HEK293 (cell line): ENCODE measurements at regions not wholly inside any gene's neighbourhood (a gene's known extent, or its start where the extent isn't known, plus 50 kb on each side); places are given as distances from the start of the nearest gene placed in this dataset.

Source experiments
- CTCF ChIA-PET: fragments of 350-600 bp; formaldehyde crosslinking; extraction: SDS; loops from one replicate; lab custom pipeline; 2021; ENCODE audit warnings: antibody characterized with exemption; lab: Yijun Ruan, JAX
- POLR2A ChIA-PET: fragments of 300-600 bp; formaldehyde crosslinking; extraction: SDS; loops from one replicate; lab custom pipeline; 2020; ENCODE audit warnings: antibody characterized with exemption, inconsistent platforms; lab: Yijun Ruan, JAX
- H3K27ac ChIP-seq: fragments of 200-500 bp; sonication (Bioruptor generic); 2 replicates; pipeline ENCODE4 v1.5.1; 2014; ENCODE audit warnings: low read depth, low read length, control low read depth, inconsistent platforms; ENCODE audit errors: extremely low read depth
- H3K36me3 ChIP-seq, 2 experiments: fragments of 200-500 bp in 1 of 2; sonication (Bioruptor generic) in 1 of 2; 1 replicate in 1 of 2; 2 replicates in 1 of 2; pipeline ENCODE4 v1.5.1; 2014 to 2017; ENCODE audit warnings: inconsistent platforms in 2 of 2, low read length in 2 of 2; ENCODE audit not compliant: control insufficient read depth in 2 of 2, insufficient read depth in 1 of 2
- H3K4me1 ChIP-seq: fragments of 200-500 bp; sonication (Bioruptor generic); 2 replicates; pipeline ENCODE4 v1.5.1; 2014; ENCODE audit warnings: mild to moderate bottlenecking, low read length, inconsistent platforms; ENCODE audit not compliant: control insufficient read depth, insufficient read depth
- H3K4me3 ChIP-seq: 2 replicates; pipeline ENCODE4 v1.5.1; 2011; ENCODE audit warnings: low read depth, mild to moderate bottlenecking, control low read depth, low read length, moderate library complexity
- H3K9me3 ChIP-seq: fragments of 200-500 bp; sonication (Bioruptor generic); 2 replicates; pipeline ENCODE4 v1.5.1; 2014; ENCODE audit warnings: low read depth, low read length, inconsistent platforms; ENCODE audit not compliant: control insufficient read depth, insufficient read depth
- BCL11A ChIP-seq: fragments of 450-650 bp; formaldehyde crosslinking; IDR thresholded peaks from 2 replicates; pipeline ENCODE4 v1.5.1; 2016; ENCODE audit warnings: low read depth, missing biosample characterization, missing genetic modification characterization
- GFI1B ChIP-seq: fragments of 450-650 bp; formaldehyde crosslinking; IDR thresholded peaks from 2 replicates; pipeline ENCODE4 v1.5.1; 2016; ENCODE audit warnings: missing biosample characterization, missing genetic modification characterization
- HOXC10 ChIP-seq: sonication (generic); formaldehyde crosslinking; IDR thresholded peaks from 2 replicates; pipeline ENCODE4 v1.8.1; 2023; ENCODE audit warnings: mild to moderate bottlenecking, missing genetic modification reagents
- KLF16 ChIP-seq: fragments of 450-650 bp; formaldehyde crosslinking; IDR thresholded peaks from 2 replicates; pipeline ENCODE4 v1.5.1; 2017; ENCODE audit warnings: missing biosample characterization, missing genetic modification characterization
- RBAK ChIP-seq: fragments of 450-650 bp; formaldehyde crosslinking; IDR thresholded peaks from 2 replicates; pipeline ENCODE4 v1.5.1; 2016; ENCODE audit warnings: missing biosample characterization, missing genetic modification characterization
- SCRT2 ChIP-seq: fragments of 450-650 bp; formaldehyde crosslinking; IDR thresholded peaks from 2 replicates; pipeline ENCODE4 v1.5.1; 2016; ENCODE audit warnings: missing biosample characterization, missing genetic modification characterization
- ZBTB21 ChIP-seq: fragments of 450-650 bp; formaldehyde crosslinking; IDR thresholded peaks from 2 replicates; pipeline ENCODE4 v1.5.1; 2017; ENCODE audit warnings: missing biosample characterization, missing genetic modification characterization
- ZBTB8A ChIP-seq: fragments of 450-650 bp; formaldehyde crosslinking; IDR thresholded peaks from 2 replicates; pipeline ENCODE4 v1.5.1; 2016; ENCODE audit warnings: missing biosample characterization, missing genetic modification characterization
- ZNF292 ChIP-seq: fragments of 450-650 bp; formaldehyde crosslinking; IDR thresholded peaks from 2 replicates; pipeline ENCODE4 v1.5.1; 2016; ENCODE audit warnings: low read depth, missing biosample characterization, missing genetic modification characterization, borderline replicate concordance
- ZNF311 ChIP-seq: fragments of 450-650 bp; formaldehyde crosslinking; IDR thresholded peaks from 2 replicates; pipeline ENCODE4 v1.5.1; 2017; ENCODE audit warnings: missing biosample characterization, missing genetic modification characterization, borderline replicate concordance
- ZNF350 ChIP-seq: fragments of 450-650 bp; formaldehyde crosslinking; IDR thresholded peaks from 2 replicates; pipeline ENCODE4 v1.5.0; 2017; ENCODE audit warnings: missing biosample characterization, mild to moderate bottlenecking, missing genetic modification characterization
- ZNF416 ChIP-seq: fragments of 450-650 bp; formaldehyde crosslinking; IDR thresholded peaks from 2 replicates; pipeline ENCODE4 v1.5.1; 2016; ENCODE audit warnings: missing biosample characterization, missing genetic modification characterization
- ZNF426 ChIP-seq: fragments of 450-650 bp; formaldehyde crosslinking; IDR thresholded peaks from 2 replicates; pipeline ENCODE4 v1.5.1; 2017; ENCODE audit warnings: missing biosample characterization, missing genetic modification characterization, mild to moderate bottlenecking, inconsistent platforms, moderate library complexity
- ZNF544 ChIP-seq: fragments of 450-650 bp; formaldehyde crosslinking; IDR thresholded peaks from 2 replicates; pipeline ENCODE4 v1.5.0; 2017; ENCODE audit warnings: missing biosample characterization, missing genetic modification characterization
- ZNF561 ChIP-seq: fragments of 450-650 bp; IDR thresholded peaks from 2 replicates; pipeline ENCODE4 v1.5.1; 2018; ENCODE audit warnings: missing biosample characterization, missing genetic modification characterization, borderline replicate concordance
- ZNF596 ChIP-seq: fragments of 450-650 bp; IDR thresholded peaks from 2 replicates; pipeline ENCODE4 v1.5.0; 2018; ENCODE audit warnings: missing biosample characterization, mild to moderate bottlenecking, missing genetic modification characterization, moderate library complexity
- ZNF623 ChIP-seq: fragments of 450-650 bp; formaldehyde crosslinking; IDR thresholded peaks from 2 replicates; pipeline ENCODE4 v1.5.1; 2016; ENCODE audit warnings: missing biosample characterization, missing genetic modification characterization
- ZNF776 ChIP-seq: fragments of 450-650 bp; formaldehyde crosslinking; IDR thresholded peaks from 2 replicates; pipeline ENCODE4 v1.5.0; 2017; ENCODE audit warnings: missing biosample characterization, missing genetic modification characterization, borderline replicate concordance
- ZNF837 ChIP-seq: fragments of 450-650 bp; formaldehyde crosslinking; IDR thresholded peaks from 2 replicates; pipeline ENCODE4 v1.5.1; 2016; ENCODE audit warnings: missing biosample characterization, missing genetic modification characterization
- ZSCAN30 ChIP-seq: fragments of 450-650 bp; IDR thresholded peaks from 2 replicates; pipeline ENCODE4 v1.5.1; 2018; ENCODE audit warnings: missing biosample characterization, mild to moderate bottlenecking, missing genetic modification characterization, moderate library complexity
- TF ChIP-seq, protein P1 (sequence below): fragments of 450-650 bp; formaldehyde crosslinking; IDR thresholded peaks from 2 replicates; pipeline ENCODE4 v1.5.1; 2016; ENCODE audit warnings: missing biosample characterization, missing genetic modification characterization
- TF ChIP-seq, protein P2 (sequence below): fragments of 450-650 bp; IDR thresholded peaks from 2 replicates; pipeline ENCODE4 v1.5.1; 2018; ENCODE audit warnings: missing biosample characterization, mild to moderate bottlenecking, missing genetic modification characterization
- TF ChIP-seq, protein P3 (sequence below): fragments of 450-650 bp; formaldehyde crosslinking; conservative IDR thresholded peaks from 2 replicates; pipeline ENCODE4 v1.5.1; 2016; ENCODE audit warnings: low read depth, missing biosample characterization, missing genetic modification characterization
- TF ChIP-seq, protein P4 (sequence below): IDR thresholded peaks from 2 replicates; pipeline ENCODE4 v1.6.1; 2011; ENCODE audit warnings: mild to moderate bottlenecking, low read depth, low read length, borderline replicate concordance
- TF ChIP-seq, protein P5 (sequence below): sonication (generic); formaldehyde crosslinking; IDR thresholded peaks from 2 replicates; pipeline ENCODE4 v1.8.1; 2022; ENCODE audit warnings: mild to moderate bottlenecking, moderate library complexity, missing genetic modification reagents
- TF ChIP-seq, protein P6 (sequence below): fragments of 450-650 bp; formaldehyde crosslinking; IDR thresholded peaks from 2 replicates; pipeline ENCODE4 v1.5.1; 2016; ENCODE audit warnings: missing biosample characterization, missing genetic modification characterization

DNA sequence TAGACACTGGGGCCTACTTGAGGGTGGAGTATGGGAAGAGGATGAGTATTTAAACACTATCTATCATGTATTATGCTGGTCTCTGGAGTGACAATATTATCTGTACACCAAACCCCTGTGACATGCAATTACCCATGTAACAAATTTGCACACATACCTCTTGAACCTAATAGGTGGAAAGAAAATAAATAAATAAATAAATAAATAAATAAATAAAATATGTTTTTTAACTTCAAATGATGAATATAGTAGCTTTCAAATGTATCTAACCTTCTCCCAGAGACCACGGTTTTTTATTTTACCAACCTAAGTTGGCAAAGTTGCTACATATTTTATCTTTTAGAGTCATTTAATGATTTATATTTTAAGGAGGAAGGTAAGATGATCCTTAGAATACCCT is 105.0 kb downstream of the TGIF2LX start (continued):
- TF ChIP-seq, protein P1, sequence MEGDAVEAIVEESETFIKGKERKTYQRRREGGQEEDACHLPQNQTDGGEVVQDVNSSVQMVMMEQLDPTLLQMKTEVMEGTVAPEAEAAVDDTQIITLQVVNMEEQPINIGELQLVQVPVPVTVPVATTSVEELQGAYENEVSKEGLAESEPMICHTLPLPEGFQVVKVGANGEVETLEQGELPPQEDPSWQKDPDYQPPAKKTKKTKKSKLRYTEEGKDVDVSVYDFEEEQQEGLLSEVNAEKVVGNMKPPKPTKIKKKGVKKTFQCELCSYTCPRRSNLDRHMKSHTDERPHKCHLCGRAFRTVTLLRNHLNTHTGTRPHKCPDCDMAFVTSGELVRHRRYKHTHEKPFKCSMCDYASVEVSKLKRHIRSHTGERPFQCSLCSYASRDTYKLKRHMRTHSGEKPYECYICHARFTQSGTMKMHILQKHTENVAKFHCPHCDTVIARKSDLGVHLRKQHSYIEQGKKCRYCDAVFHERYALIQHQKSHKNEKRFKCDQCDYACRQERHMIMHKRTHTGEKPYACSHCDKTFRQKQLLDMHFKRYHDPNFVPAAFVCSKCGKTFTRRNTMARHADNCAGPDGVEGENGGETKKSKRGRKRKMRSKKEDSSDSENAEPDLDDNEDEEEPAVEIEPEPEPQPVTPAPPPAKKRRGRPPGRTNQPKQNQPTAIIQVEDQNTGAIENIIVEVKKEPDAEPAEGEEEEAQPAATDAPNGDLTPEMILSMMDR, result no peak
- TF ChIP-seq ZNF544 (no peak), ZNF292 (tag by site-specific recombination) (no peak), BCL11A (tag by site-specific recombination) (no peak), RBAK (tag by site-specific recombination) (no peak), ZSCAN30 (tag by site-specific recombination) (no peak), ZNF776 (tag by site-specific recombination) (no peak), ZBTB8A (tag by site-specific recombination) (0 out of 2 replicates have a peak, but pooled peaks have one; percentile 33), KLF16 (tag by site-specific recombination) (no peak), GFI1B (no peak), ZNF426 (tag by site-specific recombination) (peak; percentile 65), ZNF837 (tag by site-specific recombination) (no peak), ZNF416 (tag by site-specific recombination) (no peak), ZNF350 (tag by site-specific recombination) (no peak), SCRT2 (tag by site-specific recombination) (no peak), ZNF311 (no peak), ZNF623 (tag by site-specific recombination) (peak; percentile 33; the same call in 1 of the 2 replicates), ZNF596 (tag by site-specific recombination) (no peak)
- TF ChIP-seq, protein P2, sequence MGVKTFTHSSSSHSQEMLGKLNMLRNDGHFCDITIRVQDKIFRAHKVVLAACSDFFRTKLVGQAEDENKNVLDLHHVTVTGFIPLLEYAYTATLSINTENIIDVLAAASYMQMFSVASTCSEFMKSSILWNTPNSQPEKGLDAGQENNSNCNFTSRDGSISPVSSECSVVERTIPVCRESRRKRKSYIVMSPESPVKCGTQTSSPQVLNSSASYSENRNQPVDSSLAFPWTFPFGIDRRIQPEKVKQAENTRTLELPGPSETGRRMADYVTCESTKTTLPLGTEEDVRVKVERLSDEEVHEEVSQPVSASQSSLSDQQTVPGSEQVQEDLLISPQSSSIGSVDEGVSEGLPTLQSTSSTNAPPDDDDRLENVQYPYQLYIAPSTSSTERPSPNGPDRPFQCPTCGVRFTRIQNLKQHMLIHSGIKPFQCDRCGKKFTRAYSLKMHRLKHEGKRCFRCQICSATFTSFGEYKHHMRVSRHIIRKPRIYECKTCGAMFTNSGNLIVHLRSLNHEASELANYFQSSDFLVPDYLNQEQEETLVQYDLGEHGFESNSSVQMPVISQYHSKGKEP, result no peak
- TF ChIP-seq, protein P3, sequence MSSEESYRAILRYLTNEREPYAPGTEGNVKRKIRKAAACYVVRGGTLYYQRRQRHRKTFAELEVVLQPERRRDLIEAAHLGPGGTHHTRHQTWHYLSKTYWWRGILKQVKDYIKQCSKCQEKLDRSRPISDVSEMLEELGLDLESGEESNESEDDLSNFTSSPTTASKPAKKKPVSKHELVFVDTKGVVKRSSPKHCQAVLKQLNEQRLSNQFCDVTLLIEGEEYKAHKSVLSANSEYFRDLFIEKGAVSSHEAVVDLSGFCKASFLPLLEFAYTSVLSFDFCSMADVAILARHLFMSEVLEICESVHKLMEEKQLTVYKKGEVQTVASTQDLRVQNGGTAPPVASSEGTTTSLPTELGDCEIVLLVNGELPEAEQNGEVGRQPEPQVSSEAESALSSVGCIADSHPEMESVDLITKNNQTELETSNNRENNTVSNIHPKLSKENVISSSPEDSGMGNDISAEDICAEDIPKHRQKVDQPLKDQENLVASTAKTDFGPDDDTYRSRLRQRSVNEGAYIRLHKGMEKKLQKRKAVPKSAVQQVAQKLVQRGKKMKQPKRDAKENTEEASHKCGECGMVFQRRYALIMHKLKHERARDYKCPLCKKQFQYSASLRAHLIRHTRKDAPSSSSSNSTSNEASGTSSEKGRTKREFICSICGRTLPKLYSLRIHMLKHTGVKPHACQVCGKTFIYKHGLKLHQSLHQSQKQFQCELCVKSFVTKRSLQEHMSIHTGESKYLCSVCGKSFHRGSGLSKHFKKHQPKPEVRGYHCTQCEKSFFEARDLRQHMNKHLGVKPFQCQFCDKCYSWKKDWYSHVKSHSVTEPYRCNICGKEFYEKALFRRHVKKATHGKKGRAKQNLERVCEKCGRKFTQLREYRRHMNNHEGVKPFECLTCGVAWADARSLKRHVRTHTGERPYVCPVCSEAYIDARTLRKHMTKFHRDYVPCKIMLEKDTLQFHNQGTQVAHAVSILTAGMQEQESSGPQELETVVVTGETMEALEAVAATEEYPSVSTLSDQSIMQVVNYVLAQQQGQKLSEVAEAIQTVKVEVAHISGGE, result peak; percentile 55
- TF ChIP-seq, all 188 proteins: peak for 6

DNA sequence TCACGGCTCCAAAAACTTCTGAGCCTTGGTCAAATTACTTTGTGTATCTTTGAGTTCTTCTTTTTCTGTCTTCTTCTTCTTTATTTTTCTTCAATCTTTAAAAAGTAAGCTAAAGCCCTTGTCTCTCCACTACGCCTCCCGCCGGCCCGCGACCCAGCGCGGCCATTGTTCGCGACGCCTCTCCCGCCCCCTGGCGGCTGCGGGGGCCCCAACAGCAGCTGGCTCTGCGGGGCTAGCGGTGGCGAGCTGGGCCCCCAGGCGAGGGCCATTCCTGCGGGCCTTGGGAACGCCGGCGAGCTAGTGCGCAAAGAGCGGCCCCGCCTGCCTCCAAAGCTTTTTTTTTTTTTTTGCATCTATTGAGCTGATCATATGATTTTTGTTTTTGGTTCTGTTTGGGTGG is 119.1 kb downstream of the TGIF2LX start:
- Histone ChIP-seq H3K36me3 (no peaks in the 10 kb centered on the region), H3K4me3 (no peak overlapping the region), H3K9me3 (peaks cover 3% of the 10 kb centered on the region; the same call in 1 of the 2 replicates), H3K4me1 (no peaks in the 10 kb centered on the region), H3K27ac (no peak overlapping the region)
- ChIA-PET CTCF (no interaction called here), POLR2A (no interaction called here)
- TF ChIP-seq, protein P4, sequence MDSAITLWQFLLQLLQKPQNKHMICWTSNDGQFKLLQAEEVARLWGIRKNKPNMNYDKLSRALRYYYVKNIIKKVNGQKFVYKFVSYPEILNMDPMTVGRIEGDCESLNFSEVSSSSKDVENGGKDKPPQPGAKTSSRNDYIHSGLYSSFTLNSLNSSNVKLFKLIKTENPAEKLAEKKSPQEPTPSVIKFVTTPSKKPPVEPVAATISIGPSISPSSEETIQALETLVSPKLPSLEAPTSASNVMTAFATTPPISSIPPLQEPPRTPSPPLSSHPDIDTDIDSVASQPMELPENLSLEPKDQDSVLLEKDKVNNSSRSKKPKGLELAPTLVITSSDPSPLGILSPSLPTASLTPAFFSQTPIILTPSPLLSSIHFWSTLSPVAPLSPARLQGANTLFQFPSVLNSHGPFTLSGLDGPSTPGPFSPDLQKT, result no peak
- TF ChIP-seq, protein P5, sequence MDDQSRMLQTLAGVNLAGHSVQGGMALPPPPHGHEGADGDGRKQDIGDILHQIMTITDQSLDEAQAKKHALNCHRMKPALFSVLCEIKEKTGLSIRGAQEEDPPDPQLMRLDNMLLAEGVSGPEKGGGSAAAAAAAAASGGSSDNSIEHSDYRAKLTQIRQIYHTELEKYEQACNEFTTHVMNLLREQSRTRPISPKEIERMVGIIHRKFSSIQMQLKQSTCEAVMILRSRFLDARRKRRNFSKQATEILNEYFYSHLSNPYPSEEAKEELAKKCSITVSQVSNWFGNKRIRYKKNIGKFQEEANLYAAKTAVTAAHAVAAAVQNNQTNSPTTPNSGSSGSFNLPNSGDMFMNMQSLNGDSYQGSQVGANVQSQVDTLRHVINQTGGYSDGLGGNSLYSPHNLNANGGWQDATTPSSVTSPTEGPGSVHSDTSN (CRISPR knock-in tag), result no peak
- TF ChIP-seq ZNF561 (tag by site-specific recombination) (no peak), ZBTB21 (no peak), HOXC10 (CRISPR knock-in tag) (no peak)
- TF ChIP-seq, protein P6, sequence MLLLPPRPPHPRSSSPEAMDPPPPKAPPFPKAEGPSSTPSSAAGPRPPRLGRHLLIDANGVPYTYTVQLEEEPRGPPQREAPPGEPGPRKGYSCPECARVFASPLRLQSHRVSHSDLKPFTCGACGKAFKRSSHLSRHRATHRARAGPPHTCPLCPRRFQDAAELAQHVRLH (tag by site-specific recombination), result no peak
